Caco-2 (cell line): ENCODE measurements at regions not wholly inside any gene's neighbourhood (a gene's known extent, or its start where the extent isn't known, plus 50 kb on each side); places are given as distances from the start of the nearest gene placed in this dataset.

Experiments used
- BruUV-seq: library from RNA; stranded (reverse); fragments of 400-500 nt; replicated peaks from 2 replicates; lab custom pipeline; 2021; lab: Mats Ljungman, UMichigan
- CTCF ChIA-PET: fragments of 300-600 bp; sonication (Branson Sonifier 250); formaldehyde crosslinking; loops from one replicate; lab custom pipeline; 2022; ENCODE audit warnings: antibody characterized with exemption; lab: Charles Lee
- POLR2A ChIA-PET: fragments of 300-600 bp; sonication (Branson Sonifier 250); formaldehyde crosslinking; loops from one replicate; lab custom pipeline; 2022; ENCODE audit warnings: antibody characterized with exemption; lab: Charles Lee
- DNase-seq, 2 experiments: peaks; one replicate each; pipeline versions ENCODE4 v3.0.0 to v3.0.0-alpha.2; 2020 to 2022
- H3K27me3 ChIP-seq: replicated peaks from 2 replicates; pipeline ENCODE4 v1.6.0; 2011; ENCODE audit warnings: low read length; ENCODE audit not compliant: control insufficient read depth, insufficient read depth
- H3K36me3 ChIP-seq: 2 replicates; pipeline ENCODE4 v1.5.1; 2011; ENCODE audit warnings: low read length; ENCODE audit not compliant: control insufficient read depth, insufficient read depth
- H3K4me1 ChIP-seq: fragments of 250-450 bp; sonication (Bioruptor Pico); 2 replicates; pipeline ENCODE4 v1.5.1; 2020; ENCODE audit warnings: mild to moderate bottlenecking
- H3K4me3 ChIP-seq: 2 replicates; pipeline ENCODE4 v1.5.1; 2011; ENCODE audit warnings: low read depth, mild to moderate bottlenecking, control low read depth, low read length
- H3K9me3 ChIP-seq: fragments of 250-450 bp; sonication (Bioruptor Pico); 2 replicates; pipeline ENCODE4 v1.5.1; 2020; ENCODE audit warnings: mild to moderate bottlenecking, moderate library complexity
- H3K27ac Mint-ChIP-seq: one replicate; pipeline ENCODE4 v1.8.0; 2022; ENCODE audit warnings: mixed read lengths; ENCODE audit not compliant: unreplicated experiment
- H3K27me3 Mint-ChIP-seq: one replicate; pipeline ENCODE4 v1.8.0; 2022; ENCODE audit warnings: mixed read lengths; ENCODE audit not compliant: insufficient read depth, unreplicated experiment
- H3K36me3 Mint-ChIP-seq: one replicate; pipeline ENCODE4 v1.8.0; 2022; ENCODE audit warnings: mild to moderate bottlenecking, mixed read lengths; ENCODE audit not compliant: insufficient read depth, unreplicated experiment
- H3K4me1 Mint-ChIP-seq: one replicate; pipeline ENCODE4 v1.8.0; 2022; ENCODE audit warnings: low read depth, mixed read lengths; ENCODE audit not compliant: unreplicated experiment
- H3K4me3 Mint-ChIP-seq: one replicate; pipeline ENCODE4 v1.8.0; 2022; ENCODE audit warnings: mild to moderate bottlenecking, moderate library complexity, mixed read lengths; ENCODE audit not compliant: unreplicated experiment
- H3K9me3 Mint-ChIP-seq: one replicate; pipeline ENCODE4 v1.8.0; 2022; ENCODE audit warnings: mixed read lengths; ENCODE audit not compliant: unreplicated experiment
- CTCF ChIP-seq, 2 experiments: fragments of 200-600 bp in 1 of 2; IDR thresholded peaks; 1 replicate in 1 of 2; 2 replicates in 1 of 2; pipeline versions ENCODE4 v1.5.1 to v1.8.0; 2011 to 2022; ENCODE audit warnings: antibody characterized with exemption in 1 of 2, control low read depth in 1 of 2, inconsistent platforms in 1 of 2, low read depth in 1 of 2, low read length in 1 of 2, mild to moderate bottlenecking in 1 of 2, moderate library complexity in 1 of 2; ENCODE audit not compliant: insufficient read depth in 1 of 2, severe bottlenecking in 1 of 2, unreplicated experiment in 1 of 2
- intact Hi-C: fragments of 100-400 bp; cut with micrococcal nuclease; formaldehyde crosslinking; loops from one replicate; pipeline ENCODE4 v1.10.0; 2022; ENCODE audit not compliant: unreplicated experiment

GRCh38 chr16:13441675-13442074 is 478.3 kb upstream of the ERCC4 start:
- no peaks in the 10 kb centered on the region for H3K9me3 ChIP-seq
- H3K27ac Mint-ChIP-seq: no peak overlapping the region
- DNase-seq: no peak
- no peak for TF ChIP-seq CTCF (IDR thresholded peaks at IDR 0.05; ENCODE audit: insufficient read depth in 1 of 2, low read depth in 1 of 2, low read length in 1 of 2, severe bottlenecking in 1 of 2, unreplicated experiment in 1 of 2)
- no peaks in the 10 kb centered on the region for H3K27me3 ChIP-seq
- no TSS peak for BruUV-seq
- H3K4me1 Mint-ChIP-seq: no peaks in the 10 kb centered on the region
- no peaks in the 10 kb centered on the region for H3K36me3 Mint-ChIP-seq
- ChIA-PET CTCF (no interaction called here), POLR2A (no interaction called here)
- intact Hi-C loops: no loop called here
- H3K4me3 Mint-ChIP-seq: no peak overlapping the region
- no peaks in the 10 kb centered on the region for H3K9me3 Mint-ChIP-seq
- no peak overlapping the region for H3K4me3 ChIP-seq
- H3K27me3 Mint-ChIP-seq: peaks cover 6% of the 10 kb centered on the region
- H3K4me1 ChIP-seq: no peaks in the 10 kb centered on the region
- H3K36me3 ChIP-seq: no peaks in the 10 kb centered on the region

GRCh38 chr16:13448346-13448745 is 471.6 kb upstream of the ERCC4 start:
- Mint-ChIP-seq H3K27me3 (peaks cover 10% of the 10 kb centered on the region), H3K9me3 (no peaks in the 10 kb centered on the region), H3K27ac (no peak overlapping the region), H3K4me1 (no peaks in the 10 kb centered on the region), H3K36me3 (no peaks in the 10 kb centered on the region), H3K4me3 (no peak overlapping the region)
- POLR2A ChIA-PET: interaction anchor here (0.6 kb wide), 1 partner anchor 1706 kb away, joined by 4 read pairs; the partner anchor contains the start of gene TXNDC11
- no peaks in the 10 kb centered on the region for H3K9me3 ChIP-seq
- BruUV-seq: no TSS peak
- CTCF ChIA-PET: no interaction called here
- no peak for TF ChIP-seq CTCF (IDR thresholded peaks at IDR 0.05; ENCODE audit: insufficient read depth in 1 of 2, low read depth in 1 of 2, low read length in 1 of 2, severe bottlenecking in 1 of 2, unreplicated experiment in 1 of 2)
- H3K4me3 ChIP-seq: no peak overlapping the region
- H3K36me3 ChIP-seq: no peaks in the 10 kb centered on the region
- DNase-seq: no peak
- no peaks in the 10 kb centered on the region for H3K4me1 ChIP-seq
- intact Hi-C loops: no loop called here
- no peaks in the 10 kb centered on the region for H3K27me3 ChIP-seq

- no peak overlapping the region for H3K4me3 ChIP-seq
- TF ChIP-seq CTCF (IDR thresholded peaks at IDR 0.05; ENCODE audit: insufficient read depth in 1 of 2, low read depth in 1 of 2, low read length in 1 of 2, severe bottlenecking in 1 of 2, unreplicated experiment in 1 of 2): no peak
- DNase-seq: no peak
- Mint-ChIP-seq H3K9me3 (no peaks in the 10 kb centered on the region), H3K36me3 (peaks cover 5% of the 10 kb centered on the region), H3K4me1 (no peaks in the 10 kb centered on the region), H3K4me3 (no peak overlapping the region), H3K27me3 (peaks cover 7% of the 10 kb centered on the region), H3K27ac (no peak overlapping the region)
- H3K9me3 ChIP-seq: no peaks in the 10 kb centered on the region
- intact Hi-C loops: no loop called here
- no peaks in the 10 kb centered on the region for H3K4me1 ChIP-seq
- POLR2A ChIA-PET: no interaction called here
- H3K27me3 ChIP-seq: no peaks in the 10 kb centered on the region
- CTCF ChIA-PET: no interaction called here
- H3K36me3 ChIP-seq: no peaks in the 10 kb centered on the region
- no TSS peak for BruUV-seq
These were observed 466.6 kb upstream of the ERCC4 start for GRCh38 chr16:13453325-13453724.
